CD14-positive monocyte (primary cell): ENCODE measurements at regions not wholly inside any gene's neighbourhood (a gene's known extent, or its start where the extent isn't known, plus 50 kb on each side); places are given as distances from the start of the nearest gene placed in this dataset.

ENCODE experiments used
- DNase-seq, 3 donors: peaks; one replicate each; pipeline ENCODE4 v3.0.0-alpha.2; 2011 to 2022
- H2AFZ ChIP-seq: 2 replicates; pipeline ENCODE4 v1.6.0; 2012; ENCODE audit warnings: mild to moderate bottlenecking, low read depth, low read length, inconsistent platforms; ENCODE audit not compliant: insufficient read depth, poor library complexity, severe bottlenecking
- H3K27ac ChIP-seq, 2 donors: 1 replicate in 1 of 2; 2 replicates in 1 of 2; pipeline ENCODE4 v1.5.1; 2012 to 2013; ENCODE audit warnings: low read length in 2 of 2, control low read depth in 1 of 2, inconsistent platforms in 1 of 2, low read depth in 1 of 2, mild to moderate bottlenecking in 1 of 2
- H3K27me3 ChIP-seq, 2 donors: one replicate each; pipeline versions ENCODE4 v1.6.0 to v1.6.1; 2011 to 2013; ENCODE audit warnings: low read length in 2 of 2; ENCODE audit not compliant: control insufficient read depth in 2 of 2, insufficient read depth in 2 of 2
- H3K36me3 ChIP-seq, 2 donors: replicated peaks in 1 of 2; 1 replicate in 1 of 2; 2 replicates in 1 of 2; pipeline versions ENCODE4 v1.5.1 to v1.6.1; 2012 to 2013; ENCODE audit warnings: low read length in 2 of 2, control low read depth in 1 of 2, inconsistent platforms in 1 of 2, mild to moderate bottlenecking in 1 of 2; ENCODE audit not compliant: insufficient read depth in 2 of 2, control insufficient read depth in 1 of 2
- H3K4me1 ChIP-seq, 2 donors: 1 replicate in 1 of 2; 2 replicates in 1 of 2; pipeline versions ENCODE4 v1.5.1 to v1.6.1; 2012 to 2013; ENCODE audit warnings: low read length in 2 of 2, control low read depth in 1 of 2, inconsistent platforms in 1 of 2, mild to moderate bottlenecking in 1 of 2, moderate library complexity in 1 of 2; ENCODE audit not compliant: insufficient read depth in 2 of 2, control insufficient read depth in 1 of 2
- H3K4me2 ChIP-seq: replicated peaks from 2 replicates; pipeline ENCODE3; 2012; ENCODE audit warnings: low read length, moderate library complexity, mild to moderate bottlenecking; ENCODE audit not compliant: poor library complexity, severe bottlenecking; ENCODE audit errors: extremely low read depth
- H3K4me3 ChIP-seq, 3 experiments: fragments of 200-600 bp in 1 of 3; sonication (generic) in 1 of 3; replicated peaks in 1 of 3; 1 replicate in 2 of 3; 2 replicates in 1 of 3; pipeline ENCODE4 v1.5.1; 2011 to 2013; ENCODE audit warnings: low read length in 3 of 3, mild to moderate bottlenecking in 3 of 3, control low read depth in 2 of 3, low read depth in 2 of 3, inconsistent platforms in 1 of 3, moderate library complexity in 1 of 3
- H3K79me2 ChIP-seq: 2 replicates; pipeline ENCODE4 v1.6.0; 2012; ENCODE audit warnings: mild to moderate bottlenecking, control low read depth, inconsistent platforms, low read length, moderate library complexity; ENCODE audit not compliant: insufficient read depth
- H3K9ac ChIP-seq: 2 replicates; pipeline ENCODE4 v1.6.0; 2017; ENCODE audit warnings: low read length, mild to moderate bottlenecking; ENCODE audit not compliant: insufficient read depth, poor library complexity, severe bottlenecking
- H3K9me3 ChIP-seq, 2 donors: replicated peaks in 1 of 2; 1 replicate in 1 of 2; 2 replicates in 1 of 2; pipeline versions ENCODE4 v1.5.1 to v1.6.1; 2012 to 2013; ENCODE audit warnings: low read length in 2 of 2, control low read depth in 1 of 2; ENCODE audit not compliant: control insufficient read depth in 1 of 2, insufficient read depth in 1 of 2
- H4K20me1 ChIP-seq: 2 replicates; pipeline ENCODE4 v1.6.0; 2012; ENCODE audit warnings: mild to moderate bottlenecking, low read length, control low read depth, moderate library complexity; ENCODE audit not compliant: insufficient read depth
- H3K27ac Mint-ChIP-seq, 7 donors: one replicate each; pipeline ENCODE4 v1.8.0; 2020; ENCODE audit warnings: mild to moderate bottlenecking in 7 of 7, mixed read lengths in 7 of 7, moderate library complexity in 6 of 7, inconsistent platforms in 2 of 7
- H3K27me3 Mint-ChIP-seq, 3 donors: one replicate each; pipeline ENCODE4 v1.8.0; 2021 to 2022; ENCODE audit warnings: low read depth in 3 of 3, mild to moderate bottlenecking in 3 of 3, mixed read lengths in 3 of 3, moderate library complexity in 3 of 3, inconsistent platforms in 1 of 3
- H3K36me3 Mint-ChIP-seq, 2 donors: one replicate each; pipeline ENCODE4 v1.8.0; 2020; ENCODE audit warnings: mixed read lengths in 2 of 2, inconsistent platforms in 1 of 2, mild to moderate bottlenecking in 1 of 2
- H3K4me1 Mint-ChIP-seq: one replicate; pipeline ENCODE4 v1.8.0; 2020; ENCODE audit warnings: mild to moderate bottlenecking, mixed read lengths
- H3K4me3 Mint-ChIP-seq, 2 donors: one replicate each; pipeline ENCODE4 v1.8.0; 2020; ENCODE audit warnings: mild to moderate bottlenecking in 2 of 2, mixed read lengths in 2 of 2, moderate library complexity in 1 of 2
- H3K9me3 Mint-ChIP-seq, 7 donors: one replicate each; pipeline ENCODE4 v1.8.0; 2020 to 2022; ENCODE audit warnings: mixed read lengths in 7 of 7, mild to moderate bottlenecking in 6 of 7, moderate library complexity in 6 of 7, inconsistent platforms in 2 of 7
- CTCF ChIP-seq: fragments of 200-600 bp; IDR thresholded peaks from one replicate; pipeline ENCODE4 v1.8.0; 2022; ENCODE audit warnings: antibody characterized with exemption, mild to moderate bottlenecking
- WGBS: methylation state at CpG from one replicate; pipeline ENCODE4 v1.1.5; 2013; ENCODE audit warnings: missing lambda C conversion rate; ENCODE audit not compliant: insufficient coverage; 5-methylcytosine and 5-hydroxymethylcytosine counted together
- intact Hi-C, 2 donors: fragments of 100-400 bp; cut with micrococcal nuclease; formaldehyde crosslinking; loops; one replicate each; pipeline versions ENCODE4 v1.15.0 to v1.15.1; 2023

DNA sequence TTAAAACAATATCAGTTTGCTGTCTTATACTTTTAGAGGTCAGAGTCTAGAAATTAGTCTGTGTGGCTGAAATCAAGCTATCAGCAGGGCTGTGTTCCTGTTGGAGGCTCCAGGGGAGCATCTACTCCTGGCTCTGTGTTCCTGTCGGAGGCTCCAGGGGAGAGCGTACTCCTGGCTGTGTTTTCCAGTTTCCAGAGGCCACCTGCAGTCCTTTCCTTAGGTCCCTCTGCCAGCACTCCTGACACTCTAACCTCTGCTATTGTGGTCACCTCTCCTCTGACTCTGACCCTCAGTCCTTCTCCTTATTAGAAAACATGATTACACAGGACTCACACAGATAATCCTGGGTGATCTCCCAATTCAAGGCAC lies 1140.7 kb upstream of the TMEM132C start:
- no peak for DNase-seq
- Mint-ChIP-seq H3K9me3 (peaks cover 0 to 3% (median 0%) of the 10 kb centered on the region in 7 donors), H3K36me3 (no peaks in the 10 kb centered on the region), H3K27me3 (peaks cover 0 to 14% (median 6%) of the 10 kb centered on the region in 3 donors), H3K4me1 (no peaks in the 10 kb centered on the region), H3K27ac (no peak overlapping the region), H3K4me3 (no peak overlapping the region)
- Histone ChIP-seq H3K4me2 (no peak overlapping the region), H3K36me3 (no peaks in the 10 kb centered on the region), H3K4me3 (no peak overlapping the region), H3K27me3 (no peaks in the 10 kb centered on the region), H3K27ac (no peak overlapping the region), H2AFZ (no peak overlapping the region), H3K4me1 (no peaks in the 10 kb centered on the region), H3K9me3 (no peaks in the 10 kb centered on the region), H4K20me1 (no peaks in the 10 kb centered on the region), H3K9ac (no peak overlapping the region), H3K79me2 (no peaks in the 10 kb centered on the region)
- TF ChIP-seq CTCF, result no peak
- WGBS, result 100% methylated on average over 2 of the region's 2 CpGs
- intact Hi-C loops, result no loop called here

DNA sequence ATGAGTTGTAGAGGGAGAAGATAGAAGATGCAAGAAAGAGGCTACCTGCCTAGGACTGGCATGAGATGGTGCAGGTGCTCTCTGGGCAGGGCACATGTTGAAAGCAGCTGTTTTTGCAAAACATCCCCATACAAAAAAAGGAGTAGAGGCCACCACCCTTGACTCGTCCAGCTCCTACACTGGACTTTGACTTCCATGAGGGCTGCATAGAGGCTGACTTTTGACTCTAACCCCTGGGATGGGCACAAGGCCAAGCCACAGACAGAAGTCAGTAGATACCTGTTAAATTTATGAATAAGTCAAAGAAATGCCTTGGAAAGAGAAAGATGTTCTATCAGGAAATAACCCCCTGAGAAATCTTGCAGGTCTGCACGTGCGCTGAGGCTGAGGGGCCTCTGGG lies 1139.1 kb upstream of the TMEM132C start:
- no peaks in the 10 kb centered on the region for H3K36me3 ChIP-seq
- H2AFZ ChIP-seq, result no peak overlapping the region
- Mint-ChIP-seq H3K36me3 (no peaks in the 10 kb centered on the region), H3K9me3 (peaks cover 0 to 3% (median 0%) of the 10 kb centered on the region in 7 donors), H3K27me3 (peaks cover 0 to 14% (median 6%) of the 10 kb centered on the region in 3 donors), H3K4me3 (no peak overlapping the region), H3K27ac (peak overlapping the region in 1 of 7 donors; percentile 57), H3K4me1 (no peaks in the 10 kb centered on the region)
- intact Hi-C loops, result no loop called here
- H3K4me1 ChIP-seq, result no peaks in the 10 kb centered on the region
- no peak overlapping the region for H3K9ac ChIP-seq
- H3K79me2 ChIP-seq, result no peaks in the 10 kb centered on the region
- no peaks in the 10 kb centered on the region for H4K20me1 ChIP-seq
- DNase-seq, result no peak
- H3K27ac ChIP-seq, result no peak overlapping the region
- no peaks in the 10 kb centered on the region for H3K9me3 ChIP-seq
- no peak overlapping the region for H3K4me2 ChIP-seq
- H3K4me3 ChIP-seq, result no peak overlapping the region
- no peaks in the 10 kb centered on the region for H3K27me3 ChIP-seq
- no peak for TF ChIP-seq CTCF
- WGBS, result 63% methylated on average over 2 of the region's 3 CpGs
